ENCODE measurements at regions not wholly inside any gene's neighbourhood (a gene's known extent, or its start where the extent isn't known, plus 50 kb on each side); places are given as distances from the start of the nearest gene placed in this dataset.
A peak's percentile ranks its signal among the peaks of the same experiment; 100 is the strongest.

DNA sequence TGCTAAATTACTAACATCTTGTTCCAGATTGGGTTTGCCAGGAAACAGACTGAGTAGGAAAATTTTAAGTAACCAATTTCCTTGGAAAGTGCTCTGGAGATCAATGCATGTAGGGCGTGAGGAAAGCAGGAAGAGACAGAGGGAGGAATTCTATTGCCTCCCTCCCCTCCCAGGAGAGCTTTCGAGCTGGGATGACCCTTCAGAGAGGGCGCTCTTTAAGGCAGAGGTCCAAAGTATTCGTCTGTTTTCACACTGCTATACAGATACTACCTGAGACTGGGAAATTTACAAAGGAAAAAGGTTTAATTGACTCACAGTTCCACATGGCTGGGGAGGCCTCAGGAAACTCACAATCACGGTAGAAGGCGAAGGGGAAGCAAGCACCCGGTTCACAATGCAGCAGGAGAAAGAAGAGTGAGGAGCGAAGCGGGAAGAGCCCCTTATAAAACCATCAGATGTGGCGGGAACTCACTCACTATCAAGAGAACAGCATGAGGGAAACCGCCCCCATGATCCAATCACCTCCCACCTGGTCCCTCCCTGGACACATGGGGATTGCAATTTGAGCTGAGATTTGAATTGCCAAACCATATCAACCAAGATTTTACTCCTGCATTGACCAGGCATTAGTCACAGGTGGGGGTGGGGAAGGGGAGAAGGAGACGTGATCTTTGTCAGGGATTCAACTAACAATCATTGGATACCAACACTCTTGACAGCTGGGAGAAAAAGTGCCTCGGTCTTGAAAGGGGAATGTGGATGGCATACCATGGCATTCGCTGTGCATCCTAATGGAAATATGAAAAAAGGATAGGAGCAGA lies 63.8 kb downstream of the SLITRK2 start:
- Histone ChIP-seq H3K23ac (ENCODE audit: insufficient read length, low read depth, low read length) (no peak overlapping the region), H4K5ac (ENCODE audit: insufficient read length, low read depth, low read length) (no peak overlapping the region), H2AFZ (ENCODE audit: low read length) (no peak overlapping the region), H3K14ac (ENCODE audit: insufficient read depth, low read length) (no peak overlapping the region), H3K4me1 (ENCODE audit: insufficient read depth, low read length) (no peaks in the 10 kb centered on the region), H4K20me1 (ENCODE audit: control insufficient read depth, insufficient read depth, insufficient read length) (no peaks in the 10 kb centered on the region), H2BK12ac (ENCODE audit: insufficient read length, low read depth, low read length) (no peak overlapping the region), H3K18ac (ENCODE audit: insufficient read length, low read depth, low read length) (no peak overlapping the region), H3K4me2 (ENCODE audit: insufficient read depth, insufficient read length, low read length) (peak overlapping the region; percentile 6), H3K79me1 (ENCODE audit: insufficient read depth, low read depth, low read length, poor library complexity, severe bottlenecking) (no peaks in the 10 kb centered on the region), H4K8ac (replicated peaks; ENCODE audit: insufficient read length, low read depth, low read length) (no peak overlapping the region), H3K56ac (ENCODE audit: insufficient read length, low read depth, low read length) (no peak overlapping the region), H3K4ac (ENCODE audit: low read depth, low read length) (no peak overlapping the region), H3K9me3 (ENCODE audit: control insufficient read depth, low read depth, low read length) (peaks cover 25% of the 10 kb centered on the region), H3K27me3 (ENCODE audit: insufficient read depth, low read length) (no peaks in the 10 kb centered on the region), H3K23me2 (ENCODE audit: insufficient read length, low read depth, low read length, poor library complexity, severe bottlenecking) (no peaks in the 10 kb centered on the region), H2BK120ac (ENCODE audit: low read depth, low read length, poor library complexity, severe bottlenecking) (no peak overlapping the region), H2BK5ac (ENCODE audit: insufficient read length, low read length) (no peak overlapping the region), H3K9ac (ENCODE audit: extremely low read depth, insufficient read length, low read length) (no peak overlapping the region), H3T11ph (ENCODE audit: low read length) (no peak overlapping the region), H4K91ac (ENCODE audit: insufficient read length, low read depth, low read length) (no peak overlapping the region), H3K27ac (ENCODE audit: insufficient read length, low read depth, low read length) (no peak overlapping the region), H3K79me2 (ENCODE audit: insufficient read depth, low read length) (no peaks in the 10 kb centered on the region), H2BK15ac (ENCODE audit: low read depth, low read length) (no peak overlapping the region), H2AK5ac (ENCODE audit: insufficient read length, low read length) (no peak overlapping the region), H2BK20ac (ENCODE audit: low read depth, low read length, poor library complexity, severe bottlenecking) (no peak overlapping the region)
- Mint-ChIP-seq H3K4me3 (peak overlapping the region in 1 of 2 experiments; percentile 24; a peak in 1 of 5 replicates), H3K27ac (0 out of 7 replicates have a peak overlapping the region, but pooled peaks of 1 of the 3 experiments have one; percentile 17), H3K36me3 (ENCODE audit: insufficient read depth in 1 of 3, low read depth in 3 of 3) (no peaks in the 10 kb centered on the region; a peak in 1 of 7 replicates), H3K4me1 (peaks cover 8 to 10% of the 10 kb centered on the region in 2 experiments), H3K9me3 (peaks cover 62% of the 10 kb centered on the region in 2 experiments), H3K27me3 (ENCODE audit: low read depth) (no peaks in the 10 kb centered on the region; the same call in none of the 2 replicates)
- no peak for TF ChIP-seq CTCF (conservative IDR thresholded peaks at IDR 0.05)
- peak; percentile 35 for DNase-seq
- no CpG with 5 or more reads among the region's 14 CpGs for WGBS (ENCODE audit: extremely low coverage, insufficient read length, low lambda C conversion rate)

Measured in H9 (cell line).